Colonic mucosa (tissue), 4 donors: ENCODE measurements at regions not wholly inside any gene's neighbourhood (a gene's known extent, or its start where the extent isn't known, plus 50 kb on each side); places are given as distances from the start of the nearest gene placed in this dataset.

Experiments used
- DNase-seq: peaks from one replicate; pipeline ENCODE4 v3.0.0-alpha.2; 2020
- H3K27ac ChIP-seq: fragments of 200-600 bp; one replicate; pipeline ENCODE4 v1.8.0; 2021
- H3K27me3 ChIP-seq: fragments of 200-600 bp; one replicate; pipeline ENCODE4 v1.8.0; 2021
- H3K36me3 ChIP-seq: fragments of 200-600 bp; one replicate; pipeline ENCODE4 v1.8.0; 2021
- H3K4me1 ChIP-seq: fragments of 200-600 bp; one replicate; pipeline ENCODE4 v1.8.0; 2021; ENCODE audit warnings: mild to moderate bottlenecking
- H3K4me3 ChIP-seq: fragments of 200-600 bp; one replicate; pipeline ENCODE4 v1.8.0; 2021
- H3K9ac ChIP-seq, 2 donors: one replicate each; pipeline ENCODE4 v1.7.0; 2013; ENCODE audit warnings: control low read depth in 2 of 2, low read depth in 2 of 2, low read length in 2 of 2
- H3K9me3 ChIP-seq: fragments of 200-600 bp; one replicate; pipeline ENCODE4 v1.8.0; 2021
- intact Hi-C: fragments of 100-400 bp; cut with DNase I; formaldehyde crosslinking; loops from one replicate; pipeline ENCODE4 v1.14.1; 2022
- TF ChIP-seq, protein P1 (sequence below): fragments of 200-600 bp; IDR thresholded peaks from one replicate; pipeline ENCODE4 v1.8.0; 2022; ENCODE audit warnings: antibody characterized with exemption, mild to moderate bottlenecking
- donor health status: healthy.
- donor health status: DM: no; HTN: no; CAD: no.
- donor health status: DM: no; HTN: no; CAD: no.

DNA sequence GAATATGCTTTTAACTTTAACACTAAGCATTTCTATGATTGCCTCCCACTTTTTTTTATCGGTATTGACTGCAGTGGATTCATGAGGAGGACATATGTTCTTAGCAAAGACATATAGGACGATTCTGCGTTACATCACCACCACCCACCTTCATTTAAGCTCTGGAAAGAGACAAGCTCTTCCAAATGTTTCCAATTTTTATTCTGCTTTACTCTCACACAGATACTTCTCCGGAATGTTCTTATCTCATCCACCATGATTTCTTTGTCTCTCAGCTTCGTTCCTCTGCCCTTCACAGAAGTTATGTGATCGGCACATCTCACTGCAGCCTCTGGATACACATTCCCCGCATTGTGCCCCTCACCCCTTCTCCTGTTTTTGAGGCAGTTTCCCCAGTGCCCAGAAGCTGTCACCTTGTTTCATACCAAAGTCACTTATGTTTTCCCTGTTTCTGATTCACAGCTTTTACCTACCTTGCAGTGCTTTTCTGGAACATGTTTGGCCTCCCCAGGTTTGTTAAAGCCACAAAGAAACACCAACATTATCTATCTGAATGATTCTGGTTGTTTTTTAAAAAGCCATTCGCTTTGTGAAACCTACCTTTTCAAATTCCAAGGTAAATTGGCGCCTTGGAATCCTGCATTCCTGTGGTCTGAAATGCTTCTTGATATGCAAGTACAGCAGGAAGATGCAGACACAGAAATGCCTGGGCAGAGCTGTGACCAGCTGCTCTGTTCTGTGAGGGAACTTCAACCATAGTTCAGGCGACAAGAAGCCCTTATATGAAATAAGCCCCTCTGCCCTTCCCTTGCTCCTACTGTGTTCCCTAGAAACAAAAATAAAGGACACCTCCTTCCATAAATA is 1020.2 kb downstream of the TTLL7 start:
- DNase-seq = no peak
- no peaks in the 10 kb centered on the region for H3K9me3 ChIP-seq
- intact Hi-C loops = no loop called here
- no peak overlapping the region for H3K4me3 ChIP-seq
- H3K27me3 ChIP-seq = no peaks in the 10 kb centered on the region
- TF ChIP-seq, protein P1, sequence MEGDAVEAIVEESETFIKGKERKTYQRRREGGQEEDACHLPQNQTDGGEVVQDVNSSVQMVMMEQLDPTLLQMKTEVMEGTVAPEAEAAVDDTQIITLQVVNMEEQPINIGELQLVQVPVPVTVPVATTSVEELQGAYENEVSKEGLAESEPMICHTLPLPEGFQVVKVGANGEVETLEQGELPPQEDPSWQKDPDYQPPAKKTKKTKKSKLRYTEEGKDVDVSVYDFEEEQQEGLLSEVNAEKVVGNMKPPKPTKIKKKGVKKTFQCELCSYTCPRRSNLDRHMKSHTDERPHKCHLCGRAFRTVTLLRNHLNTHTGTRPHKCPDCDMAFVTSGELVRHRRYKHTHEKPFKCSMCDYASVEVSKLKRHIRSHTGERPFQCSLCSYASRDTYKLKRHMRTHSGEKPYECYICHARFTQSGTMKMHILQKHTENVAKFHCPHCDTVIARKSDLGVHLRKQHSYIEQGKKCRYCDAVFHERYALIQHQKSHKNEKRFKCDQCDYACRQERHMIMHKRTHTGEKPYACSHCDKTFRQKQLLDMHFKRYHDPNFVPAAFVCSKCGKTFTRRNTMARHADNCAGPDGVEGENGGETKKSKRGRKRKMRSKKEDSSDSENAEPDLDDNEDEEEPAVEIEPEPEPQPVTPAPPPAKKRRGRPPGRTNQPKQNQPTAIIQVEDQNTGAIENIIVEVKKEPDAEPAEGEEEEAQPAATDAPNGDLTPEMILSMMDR = no peak
- no peak overlapping the region for H3K9ac ChIP-seq
- H3K4me1 ChIP-seq = no peaks in the 10 kb centered on the region
- no peak overlapping the region for H3K27ac ChIP-seq
- no peaks in the 10 kb centered on the region for H3K36me3 ChIP-seq

- H3K36me3 ChIP-seq = no peaks in the 10 kb centered on the region
- TF ChIP-seq, protein P1 = no peak
- H3K4me3 ChIP-seq = no peak overlapping the region
- intact Hi-C loops = no loop called here
- no peak overlapping the region for H3K9ac ChIP-seq
- no peaks in the 10 kb centered on the region for H3K27me3 ChIP-seq
- no peak overlapping the region for H3K27ac ChIP-seq
- H3K4me1 ChIP-seq = no peaks in the 10 kb centered on the region
- no peak for DNase-seq
- no peaks in the 10 kb centered on the region for H3K9me3 ChIP-seq
Observed at GRCh38 chr1:82972841-82973553, 1025.9 kb downstream of the TTLL7 start.

GRCh38 chr1:82969340-82969739 is 1029.6 kb downstream of the TTLL7 start:
- H3K36me3 ChIP-seq = no peaks in the 10 kb centered on the region
- no peaks in the 10 kb centered on the region for H3K4me1 ChIP-seq
- TF ChIP-seq, protein P1 = no peak
- intact Hi-C loops = no loop called here
- no peaks in the 10 kb centered on the region for H3K9me3 ChIP-seq
- no peaks in the 10 kb centered on the region for H3K27me3 ChIP-seq
- DNase-seq = no peak
- no peak overlapping the region for H3K4me3 ChIP-seq
- H3K27ac ChIP-seq = no peak overlapping the region
- no peak overlapping the region for H3K9ac ChIP-seq

GRCh38 chr1:82962658-82963057 is 1036.3 kb downstream of the TTLL7 start:
- TF ChIP-seq, protein P1 = no peak
- H3K4me1 ChIP-seq = no peaks in the 10 kb centered on the region
- intact Hi-C loops = no loop called here

GRCh38 chr1:82950606-82951200 is 1048.2 kb downstream of the TTLL7 start:
- Histone ChIP-seq H3K27me3 (no peaks in the 10 kb centered on the region), H3K9ac (no peak overlapping the region), H3K9me3 (no peaks in the 10 kb centered on the region), H3K4me3 (no peak overlapping the region), H3K36me3 (no peaks in the 10 kb centered on the region), H3K27ac (no peak overlapping the region), H3K4me1 (no peaks in the 10 kb centered on the region)
- TF ChIP-seq, protein P1 = no peak
- no peak for DNase-seq
- intact Hi-C loops = no loop called here

More at GRCh38 chr1:82962658-82963057, 1036.3 kb downstream of the TTLL7 start:
- Histone ChIP-seq H3K36me3 (no peaks in the 10 kb centered on the region), H3K4me3 (no peak overlapping the region), H3K9ac (no peak overlapping the region), H3K27me3 (no peaks in the 10 kb centered on the region), H3K9me3 (no peaks in the 10 kb centered on the region), H3K27ac (no peak overlapping the region)
- DNase-seq = no peak
